Posterior cingulate gyrus (tissue), 11 donors: ENCODE measurements at regions not wholly inside any gene's neighbourhood (a gene's known extent, or its start where the extent isn't known, plus 50 kb on each side); places are given as distances from the start of the nearest gene placed in this dataset.
A peak's percentile ranks its signal among the peaks of the same experiment; 100 is the strongest.
"Not testable (repeated sequence)": the region's sequence is repeated elsewhere in the genome, so short reads cannot be mapped to it uniquely, and the experiment has no call there.

Experiments
- DNase-seq, 10 donors: peaks; one replicate each; pipeline versions ENCODE4 v3.0.0 to v3.0.0-alpha.2; 2020 to 2021; ENCODE audit warnings: mixed read lengths in 3 of 10
- intact Hi-C: fragments of 100-400 bp; cut with DNase I; formaldehyde crosslinking; loops from one replicate; pipeline ENCODE4 v1.15.1; 2023

- no peak for DNase-seq
- intact Hi-C loops: no loop called here
Measured at GRCh38 chr4:122973465-122973864, 51.1 kb upstream of the NUDT6 start.

- no peak for DNase-seq
- intact Hi-C loops: no loop called here
Measured at GRCh38 chr4:122976111-122976510, 53.7 kb upstream of the NUDT6 start.

- DNase-seq: peak in 2 of 10 donors; percentile 52 to 55
- intact Hi-C loops: no loop called here
Measured at GRCh38 chr4:122977103-122977502, 54.7 kb upstream of the NUDT6 start.

GRCh38 chr4:122978109-122978508, 55.7 kb upstream of the NUDT6 start:
- DNase-seq: peak in 1 of 10 donors; percentile 41
- intact Hi-C loops: no loop called here

- intact Hi-C loops: no loop called here
- peak in 1 of 10 donors; percentile 57 for DNase-seq
Measured at GRCh38 chr4:122978789-122979188, 56.4 kb upstream of the NUDT6 start.

- DNase-seq: no peak
- intact Hi-C loops: no loop called here
Measured at GRCh38 chr4:122980860-122981259, 58.5 kb upstream of the NUDT6 start.

- intact Hi-C loops: no loop called here
Measured at GRCh38 chr4:122988696-122989095, 66.3 kb upstream of the NUDT6 start.

GRCh38 chr4:122990891-122991290, 68.5 kb upstream of the NUDT6 start:
- intact Hi-C loops: no loop called here

More at GRCh38 chr4:122988696-122989095, 66.3 kb upstream of the NUDT6 start:
- no peak for DNase-seq

GRCh38 chr4:122992057-122992456, 69.7 kb upstream of the NUDT6 start:
- no peak for DNase-seq
- intact Hi-C loops: no loop called here

More at GRCh38 chr4:122990891-122991290, 68.5 kb upstream of the NUDT6 start:
- DNase-seq: no peak

- intact Hi-C loops: no loop called here
- DNase-seq: no peak
Measured at GRCh38 chr4:122992641-122993040, 70.2 kb upstream of the NUDT6 start.

GRCh38 chr4:122996350-122996749, 74.0 kb upstream of the NUDT6 start:
- DNase-seq: no peak
- intact Hi-C loops: no loop called here

- intact Hi-C loops: no loop called here
- DNase-seq: no peak
Measured at GRCh38 chr4:122997463-122998101, 75.2 kb upstream of the NUDT6 start.

- intact Hi-C loops: not testable (repeated sequence)
- peak in 1 of 10 donors; percentile 52 for DNase-seq
Measured at GRCh38 chr4:123004079-123004478, 81.7 kb upstream of the NUDT6 start.

- DNase-seq, intact Hi-C loops: not testable (repeated sequence)
Measured at GRCh38 chr4:123005126-123005525, 82.7 kb upstream of the NUDT6 start.

GRCh38 chr4:123007679-123008078, 85.3 kb upstream of the NUDT6 start:
- intact Hi-C loops: no loop called here
- no peak for DNase-seq

GRCh38 chr4:123012416-123012815, 90.0 kb upstream of the NUDT6 start:
- intact Hi-C loops, DNase-seq: not testable (repeated sequence)

- intact Hi-C loops: no loop called here
- DNase-seq: no peak
Measured at GRCh38 chr4:123014038-123014437, 91.6 kb upstream of the NUDT6 start.

GRCh38 chr4:123017078-123017477, 94.7 kb upstream of the NUDT6 start:
- no peak for DNase-seq
- intact Hi-C loops: no loop called here

GRCh38 chr4:123017636-123018395, 95.4 kb upstream of the NUDT6 start:
- DNase-seq: no peak
- intact Hi-C loops: no loop called here

GRCh38 chr4:123018396-123018775, 96.0 kb upstream of the NUDT6 start:
- intact Hi-C loops: no loop called here
- no peak for DNase-seq

GRCh38 chr4:123020285-123020684, 97.9 kb upstream of the NUDT6 start:
- intact Hi-C loops: no loop called here
- DNase-seq: peak in 2 of 10 donors; percentile 52 to 81

- DNase-seq: peak in 2 of 10 donors; percentile 42 to 70
- intact Hi-C loops: no loop called here
Measured at GRCh38 chr4:123023647-123024046, 101.2 kb upstream of the NUDT6 start.
